GM23248 (cell line): ENCODE measurements at regions not wholly inside any gene's neighbourhood (a gene's known extent, or its start where the extent isn't known, plus 50 kb on each side); places are given as distances from the start of the nearest gene placed in this dataset.

Experiments used
- DNase-seq: peaks from one replicate; pipeline ENCODE4 v3.0.0-alpha.2; 2015
- H2AFZ ChIP-seq: fragments of 200-600 bp; sonication (generic); 2 replicates; pipeline ENCODE4 v1.6.1; 2016; ENCODE audit warnings: antibody characterized with exemption
- H3F3A ChIP-seq: fragments of 200-600 bp; sonication (generic); 2 replicates; pipeline ENCODE4 v1.6.1; 2016; ENCODE audit warnings: mild to moderate bottlenecking, antibody characterized with exemption, mixed run types; ENCODE audit not compliant: insufficient read depth
- H3K27ac ChIP-seq: fragments of 200-600 bp; sonication (generic); 2 replicates; pipeline ENCODE4 v1.5.1; 2016; ENCODE audit warnings: mild to moderate bottlenecking
- H3K27me3 ChIP-seq: fragments of 200-600 bp; sonication (generic); replicated peaks from 2 replicates; pipeline ENCODE4 v1.6.1; 2016; ENCODE audit warnings: mild to moderate bottlenecking; ENCODE audit not compliant: insufficient read depth
- H3K36me3 ChIP-seq: fragments of 200-600 bp; sonication (generic); 2 replicates; pipeline ENCODE4 v1.6.1; 2016; ENCODE audit warnings: low read depth, mild to moderate bottlenecking
- H3K4me1 ChIP-seq: fragments of 200-600 bp; sonication (generic); 2 replicates; pipeline ENCODE4 v1.6.1; 2016; ENCODE audit warnings: mild to moderate bottlenecking; ENCODE audit not compliant: insufficient read depth
- H3K4me2 ChIP-seq: fragments of 200-600 bp; sonication (generic); one replicate; pipeline ENCODE4 v1.6.1; 2016; ENCODE audit warnings: mild to moderate bottlenecking; ENCODE audit not compliant: unreplicated experiment
- H3K4me3 ChIP-seq: fragments of 200-600 bp; sonication (generic); 2 replicates; pipeline ENCODE4 v1.5.1; 2016; ENCODE audit warnings: mild to moderate bottlenecking
- H3K79me2 ChIP-seq: fragments of 200-600 bp; sonication (generic); 2 replicates; pipeline ENCODE4 v1.6.1; 2016; ENCODE audit warnings: mild to moderate bottlenecking; ENCODE audit not compliant: insufficient read depth
- H3K9ac ChIP-seq: fragments of 200-600 bp; sonication (generic); 2 replicates; pipeline ENCODE4 v1.6.1; 2016; ENCODE audit warnings: mild to moderate bottlenecking
- H3K9me2 ChIP-seq: fragments of 200-600 bp; sonication (generic); 2 replicates; pipeline ENCODE4 v1.6.1; 2016; ENCODE audit warnings: mixed run types, mild to moderate bottlenecking, moderate library complexity; ENCODE audit not compliant: insufficient read depth
- H3K9me3 ChIP-seq: fragments of 200-600 bp; sonication (generic); one replicate; pipeline ENCODE4 v1.6.1; 2017; ENCODE audit warnings: low read depth
- H4K20me1 ChIP-seq: fragments of 200-600 bp; sonication (generic); 2 replicates; pipeline ENCODE4 v1.6.0; 2016; ENCODE audit not compliant: insufficient read depth
- EZH2 ChIP-seq: fragments of 200-600 bp; sonication (generic); IDR thresholded peaks from 2 replicates; pipeline ENCODE4 v1.6.1; 2018; ENCODE audit warnings: antibody characterized with exemption, mild to moderate bottlenecking; ENCODE audit not compliant: insufficient read depth, poor library complexity, severe bottlenecking
- EZH2phosphoT487 ChIP-seq: fragments of 200-600 bp; sonication (generic); IDR thresholded peaks from 2 replicates; pipeline ENCODE4 v1.6.1; 2018; ENCODE audit warnings: antibody characterized with exemption, moderate library complexity, mild to moderate bottlenecking, low read depth; ENCODE audit not compliant: insufficient read depth
- WGBS, 2 experiments: methylation state at CpG; one replicate each; pipeline ENCODE4 v1.1.6; 2015 to 2017; ENCODE audit warnings: low lambda C conversion rate in 2 of 2, low coverage in 1 of 2; ENCODE audit errors: missing lambda C conversion rate in 2 of 2; 5-methylcytosine and 5-hydroxymethylcytosine counted together
- in situ Hi-C: fragments of 300-500 bp; cut with MboI; formaldehyde crosslinking; loops from 2 replicates; pipeline ENCODE4 v1.15.0; 2020

DNA sequence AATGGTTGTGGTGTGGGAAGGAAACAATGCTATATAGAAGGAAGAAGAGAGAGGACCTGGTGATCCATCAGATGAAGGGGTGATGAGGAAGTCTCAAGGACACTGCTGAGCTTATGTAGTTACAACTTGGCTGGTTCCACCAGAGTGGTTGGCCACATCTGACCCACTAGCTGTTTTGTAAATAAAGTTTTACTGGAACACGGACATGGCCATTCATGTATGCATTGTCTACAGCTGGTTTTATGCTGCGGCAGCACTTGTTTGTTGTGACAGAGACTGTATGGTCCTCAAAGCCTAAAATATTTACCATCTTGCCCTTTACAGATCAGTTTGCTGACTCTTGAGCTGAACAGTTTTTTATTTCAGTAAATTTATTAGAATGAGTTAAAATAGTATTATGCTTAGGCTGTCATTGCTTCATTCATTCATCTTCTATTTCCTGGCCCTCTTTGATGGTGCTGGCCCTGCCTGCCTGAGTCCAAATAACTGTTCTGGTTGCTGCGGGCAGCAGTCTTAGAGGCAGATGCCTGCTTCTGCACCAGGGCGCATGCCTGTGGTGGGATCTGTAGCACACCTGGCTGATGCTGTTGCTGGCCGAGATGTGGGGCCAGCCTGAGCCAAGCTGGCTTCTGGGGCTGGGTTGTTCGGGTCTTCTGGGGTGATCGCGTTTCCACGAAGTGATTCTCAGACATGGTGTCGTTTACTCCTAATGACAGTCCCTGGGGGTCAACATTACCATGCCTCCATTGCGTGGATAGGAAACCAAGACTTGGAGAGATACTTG, 61.4 kb upstream of the WNT4 start:
- H3K9me2 ChIP-seq = no peaks in the 10 kb centered on the region
- no peaks in the 10 kb centered on the region for H3K79me2 ChIP-seq
- no peaks in the 10 kb centered on the region for H4K20me1 ChIP-seq
- no peaks in the 10 kb centered on the region for H3K9me3 ChIP-seq
- 77 to 79% methylated on average over 9 to 11 of the region's 11 CpGs for WGBS, 2 experiments
- peaks cover 72% of the 10 kb centered on the region for H3K27me3 ChIP-seq
- no peak for DNase-seq
- H3K4me3 ChIP-seq = no peak overlapping the region
- no peak overlapping the region for H3K9ac ChIP-seq
- no peak overlapping the region for H2AFZ ChIP-seq
- no peaks in the 10 kb centered on the region for H3K36me3 ChIP-seq
- no peaks in the 10 kb centered on the region for H3K4me1 ChIP-seq
- H3K4me2 ChIP-seq = no peak overlapping the region
- in situ Hi-C loops = no loop called here
- TF ChIP-seq EZH2phosphoT487 (no peak), EZH2 (no peak)
- H3K27ac ChIP-seq = no peak overlapping the region
- H3F3A ChIP-seq = no peaks in the 10 kb centered on the region

DNA sequence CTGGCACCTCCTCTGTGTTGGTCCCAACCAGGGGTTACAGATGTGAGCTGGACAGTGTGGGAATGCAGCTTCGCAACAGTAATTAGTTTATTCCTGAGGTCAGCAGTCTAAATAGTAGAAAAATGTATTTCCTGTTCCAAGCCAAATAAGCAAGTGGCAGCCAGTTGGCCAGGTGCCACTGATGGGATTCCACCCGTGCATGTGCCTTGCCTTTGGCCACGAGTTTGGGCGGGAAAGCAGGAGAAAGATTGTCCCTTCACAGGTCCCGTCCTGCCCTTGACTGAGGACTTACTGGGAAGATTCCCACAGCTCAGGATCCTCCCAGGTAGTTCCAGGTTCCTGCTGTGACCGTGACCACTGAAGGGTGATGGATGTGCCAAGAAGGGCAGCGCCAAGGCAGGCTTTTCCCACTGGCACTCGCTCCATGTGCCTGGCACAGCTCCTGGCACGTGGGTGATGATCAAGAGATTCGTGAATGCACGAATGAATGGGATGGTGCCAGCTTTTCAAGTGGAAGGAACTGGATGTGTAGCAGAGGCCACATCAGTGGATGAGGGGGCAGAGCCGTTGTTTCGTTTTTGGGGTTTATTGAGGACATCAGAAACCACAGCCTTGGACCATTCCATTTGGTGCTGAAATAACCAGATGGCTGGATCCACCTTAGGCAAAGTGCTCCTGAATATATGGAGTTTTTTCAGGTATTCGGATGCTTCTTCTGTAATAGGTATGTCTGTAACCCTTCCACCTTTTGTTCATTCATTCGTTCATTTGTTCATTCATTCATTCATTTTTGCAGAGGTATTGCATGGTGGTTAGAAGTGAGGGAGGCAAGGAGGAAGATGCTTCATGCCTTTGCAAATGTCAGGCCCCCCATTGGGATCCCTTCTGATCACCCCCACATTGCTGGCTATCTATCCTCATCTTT, 62.4 kb upstream of the WNT4 start:
- no peaks in the 10 kb centered on the region for H3K9me3 ChIP-seq
- WGBS, 2 experiments = 19 to 20% methylated on average over 15 of the region's 15 CpGs
- TF ChIP-seq EZH2 = no peak
- TF ChIP-seq EZH2phosphoT487 = no peak
- no peaks in the 10 kb centered on the region for H4K20me1 ChIP-seq
- peak; percentile 8 for DNase-seq
- H3K9me2 ChIP-seq = no peaks in the 10 kb centered on the region
- H3K4me1 ChIP-seq = no peaks in the 10 kb centered on the region
- no peak overlapping the region for H3K27ac ChIP-seq
- H3F3A ChIP-seq = no peaks in the 10 kb centered on the region
- no peaks in the 10 kb centered on the region for H3K36me3 ChIP-seq
- H3K27me3 ChIP-seq = peaks cover 72% of the 10 kb centered on the region
- no peaks in the 10 kb centered on the region for H3K79me2 ChIP-seq
- H2AFZ ChIP-seq = no peak overlapping the region
- no peak overlapping the region for H3K4me3 ChIP-seq
- in situ Hi-C loops = no loop called here
- no peak overlapping the region for H3K9ac ChIP-seq
- H3K4me2 ChIP-seq = no peak overlapping the region

DNA sequence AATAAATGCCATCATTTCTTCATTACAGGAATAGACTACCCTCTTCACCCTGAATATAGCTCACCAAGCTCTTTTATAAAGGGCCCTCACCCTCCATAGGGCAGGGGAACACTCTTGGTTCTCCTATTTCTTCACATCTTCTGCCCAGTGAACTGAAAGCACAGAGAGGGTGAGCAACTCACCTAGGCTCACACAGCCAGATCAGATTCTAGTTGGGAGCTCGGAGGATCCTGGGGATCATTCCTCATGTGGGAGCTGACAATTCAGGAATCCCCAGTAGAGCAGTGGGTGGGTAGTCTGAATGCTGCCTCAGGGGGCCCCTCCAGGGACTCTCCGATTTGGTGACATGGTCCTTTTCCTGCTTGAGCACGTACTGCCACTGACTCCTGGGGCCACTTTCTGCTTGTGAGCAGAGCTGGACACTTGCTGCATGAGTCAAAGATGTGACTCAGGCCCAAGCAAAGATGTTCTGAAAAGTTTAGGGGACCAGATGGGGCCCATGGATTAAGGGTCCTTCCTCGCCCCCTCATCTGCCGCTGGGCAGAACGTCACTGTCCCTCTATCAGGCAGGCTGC, 63.7 kb upstream of the WNT4 start:
- no peak overlapping the region for H3K9ac ChIP-seq
- in situ Hi-C loops = no loop called here
- no peaks in the 10 kb centered on the region for H3K9me3 ChIP-seq
- H3K4me2 ChIP-seq = no peak overlapping the region
- 73 to 80% methylated on average over 6 of the region's 6 CpGs for WGBS, 2 experiments
- no peaks in the 10 kb centered on the region for H3K4me1 ChIP-seq
- no peaks in the 10 kb centered on the region for H3K36me3 ChIP-seq
- H2AFZ ChIP-seq = no peak overlapping the region
- no peak overlapping the region for H3K27ac ChIP-seq
- no peaks in the 10 kb centered on the region for H3K79me2 ChIP-seq
- TF ChIP-seq EZH2 (no peak), EZH2phosphoT487 (no peak)
- no peaks in the 10 kb centered on the region for H4K20me1 ChIP-seq
- H3K9me2 ChIP-seq = no peaks in the 10 kb centered on the region
- DNase-seq = peak; percentile 41
- H3K4me3 ChIP-seq = no peak overlapping the region
- peaks cover 74% of the 10 kb centered on the region for H3K27me3 ChIP-seq
- H3F3A ChIP-seq = no peaks in the 10 kb centered on the region

DNA sequence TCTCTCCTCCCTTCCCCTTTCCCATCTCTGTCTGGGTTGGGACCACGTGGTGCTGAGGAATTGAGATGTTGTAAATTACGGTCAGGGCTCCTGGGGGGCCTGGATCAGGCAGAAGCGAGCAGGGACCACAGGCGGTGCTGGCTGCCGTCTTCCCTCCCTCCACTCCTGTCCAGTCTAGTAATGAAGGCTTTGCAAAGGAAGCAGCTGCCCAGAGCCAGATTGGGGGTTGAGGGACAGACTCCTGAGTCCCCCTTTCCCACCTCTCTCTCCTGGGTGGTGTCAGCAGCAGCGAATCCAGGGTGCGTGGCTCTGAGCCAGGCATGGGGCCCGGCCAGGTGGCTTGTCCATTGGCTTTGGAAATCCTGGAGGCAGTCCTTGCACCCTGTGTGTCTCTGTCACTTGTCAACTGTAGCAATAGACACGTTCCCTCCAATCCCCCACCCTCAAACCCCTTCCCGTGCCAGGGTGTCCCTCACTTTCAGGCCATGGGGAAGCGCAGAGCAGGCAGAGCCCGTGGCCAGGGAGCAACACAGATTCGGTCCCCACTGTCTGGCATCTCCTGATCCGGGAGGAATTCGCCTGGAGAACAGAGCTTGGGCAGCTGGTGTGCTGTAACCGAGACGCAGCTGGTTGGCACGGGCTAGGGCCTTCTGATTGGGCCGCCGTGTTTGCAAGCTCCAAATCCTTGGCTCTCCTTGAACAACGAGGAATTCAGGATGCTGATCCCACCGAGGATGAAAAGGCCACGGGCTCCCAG, 64.8 kb upstream of the WNT4 start:
- Histone ChIP-seq H3K36me3 (no peaks in the 10 kb centered on the region), H3K27me3 (peaks cover 77% of the 10 kb centered on the region), H3K9me3 (no peaks in the 10 kb centered on the region), H3K4me3 (no peak overlapping the region), H3K4me2 (no peak overlapping the region), H3F3A (no peaks in the 10 kb centered on the region), H4K20me1 (no peaks in the 10 kb centered on the region), H3K79me2 (no peaks in the 10 kb centered on the region), H3K4me1 (no peaks in the 10 kb centered on the region), H3K9me2 (no peaks in the 10 kb centered on the region), H3K9ac (no peak overlapping the region), H2AFZ (no peak overlapping the region), H3K27ac (no peak overlapping the region)
- no peak for TF ChIP-seq EZH2
- TF ChIP-seq EZH2phosphoT487 = no peak
- in situ Hi-C loops = no loop called here
- WGBS, 2 experiments = 9 to 12% methylated on average over 23 of the region's 23 CpGs
- DNase-seq = peak; percentile 24
